SK-N-MC (cell line): ENCODE measurements at regions not wholly inside any gene's neighbourhood (a gene's known extent, or its start where the extent isn't known, plus 50 kb on each side); places are given as distances from the start of the nearest gene placed in this dataset.

ENCODE experiments used
- DNase-seq: peaks from one replicate; pipeline ENCODE4 v3.0.0-alpha.2; 2011; ENCODE audit warnings: low read depth, low spot score
- H3K27ac ChIP-seq: fragments of 200-600 bp; sonication (generic); 2 replicates; pipeline ENCODE4 v1.5.1; 2016; ENCODE audit warnings: mixed run types
- H3K36me3 ChIP-seq: fragments of 200-600 bp; sonication (generic); 2 replicates; pipeline ENCODE4 v1.6.1; 2017; ENCODE audit warnings: antibody characterized with exemption, low read length, mixed read lengths; ENCODE audit not compliant: insufficient read depth
- H3K4me3 ChIP-seq: fragments of 200-600 bp; sonication (generic); 2 replicates; pipeline ENCODE4 v1.5.1; 2016
- H3K9ac ChIP-seq: fragments of 200-600 bp; sonication (generic); 2 replicates; pipeline ENCODE4 v1.8.0; 2017; ENCODE audit warnings: mixed run types, mixed read lengths; ENCODE audit not compliant: insufficient read length
- H3K9me3 ChIP-seq: fragments of 200-600 bp; sonication (generic); 2 replicates; pipeline ENCODE4 v1.6.1; 2017; ENCODE audit warnings: low read depth, mild to moderate bottlenecking, antibody characterized with exemption, low read length, moderate library complexity, mixed read lengths
- EZH2 ChIP-seq: fragments of 200-600 bp; sonication (generic); IDR thresholded peaks from one replicate; pipeline ENCODE4 v1.6.1; 2017; ENCODE audit warnings: antibody characterized with exemption
- FOXP2 ChIP-seq: optimal IDR thresholded peaks from 2 replicates; pipeline ENCODE3; 2011; ENCODE audit warnings: mild to moderate bottlenecking, moderate library complexity; ENCODE audit not compliant: insufficient read depth; ENCODE audit errors: extremely low read length, control extremely low read depth
- POLR2AphosphoS5 ChIP-seq: IDR thresholded peaks from 2 replicates; pipeline ENCODE4 v1.6.1; 2012; ENCODE audit warnings: mild to moderate bottlenecking, low read depth, low read length, borderline replicate concordance

- no peak for TF ChIP-seq POLR2AphosphoS5
- no peak for TF ChIP-seq FOXP2
- no peak for TF ChIP-seq EZH2
- no peak overlapping the region for H3K4me3 ChIP-seq
- no peak overlapping the region for H3K27ac ChIP-seq
These were observed 324.1 kb downstream of the HAPSTR1 start for GRCh38 chr16:9415545-9415944.

DNA sequence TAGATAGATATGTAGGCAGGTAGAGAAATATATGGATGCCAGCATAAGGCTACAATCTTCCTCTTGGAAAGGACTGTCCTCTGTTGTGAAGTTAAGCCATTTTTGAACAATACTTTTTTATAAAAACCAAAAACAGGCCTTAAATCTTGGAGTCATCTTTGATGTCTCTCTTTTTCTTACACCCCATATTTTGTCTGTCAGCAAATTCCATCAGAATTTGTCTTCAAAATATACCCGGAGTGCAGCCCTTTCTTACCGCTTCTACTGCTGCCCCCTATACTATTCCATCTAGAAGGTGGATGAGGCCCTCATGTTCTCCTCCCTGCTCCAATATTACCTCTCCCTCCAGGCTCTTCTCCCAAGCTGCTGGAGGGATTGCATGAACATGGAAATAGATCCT is 326.5 kb downstream of the HAPSTR1 start:
- TF ChIP-seq FOXP2, result no peak
- H3K9me3 ChIP-seq, result no peaks in the 10 kb centered on the region
- DNase-seq, result no peak
- H3K9ac ChIP-seq, result no peak overlapping the region
- no peak overlapping the region for H3K27ac ChIP-seq
- no peaks in the 10 kb centered on the region for H3K36me3 ChIP-seq
- H3K4me3 ChIP-seq, result no peak overlapping the region

More at GRCh38 chr16:9415545-9415944, 324.1 kb downstream of the HAPSTR1 start:
- Histone ChIP-seq H3K36me3 (no peaks in the 10 kb centered on the region), H3K9ac (no peak overlapping the region), H3K9me3 (no peaks in the 10 kb centered on the region)
- no peak for DNase-seq

DNA sequence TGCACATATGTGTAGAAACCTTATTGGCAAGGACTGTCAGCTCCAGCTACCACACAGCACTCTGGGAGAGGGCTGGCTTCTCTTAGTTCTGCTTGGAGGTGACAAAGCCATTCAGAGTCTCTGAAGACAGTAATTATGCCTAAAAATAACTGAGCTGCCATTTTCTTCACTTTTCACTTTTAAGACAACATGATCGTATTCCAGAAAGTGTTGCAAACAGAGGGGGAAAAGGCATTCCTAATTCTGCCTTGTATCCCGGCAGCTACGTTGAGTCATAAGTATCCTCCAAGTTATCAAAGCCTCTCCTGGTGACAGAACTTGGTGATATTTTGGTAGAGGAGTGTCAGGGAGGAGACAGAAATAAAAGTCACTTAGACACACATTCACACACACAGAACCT is 327.7 kb downstream of the HAPSTR1 start:
- Histone ChIP-seq H3K9me3 (no peaks in the 10 kb centered on the region), H3K4me3 (no peak overlapping the region), H3K9ac (no peak overlapping the region), H3K36me3 (no peaks in the 10 kb centered on the region), H3K27ac (no peak overlapping the region)
- DNase-seq, result no peak
- no peak for TF ChIP-seq EZH2
- no peak for TF ChIP-seq FOXP2
- TF ChIP-seq POLR2AphosphoS5, result no peak

DNA sequence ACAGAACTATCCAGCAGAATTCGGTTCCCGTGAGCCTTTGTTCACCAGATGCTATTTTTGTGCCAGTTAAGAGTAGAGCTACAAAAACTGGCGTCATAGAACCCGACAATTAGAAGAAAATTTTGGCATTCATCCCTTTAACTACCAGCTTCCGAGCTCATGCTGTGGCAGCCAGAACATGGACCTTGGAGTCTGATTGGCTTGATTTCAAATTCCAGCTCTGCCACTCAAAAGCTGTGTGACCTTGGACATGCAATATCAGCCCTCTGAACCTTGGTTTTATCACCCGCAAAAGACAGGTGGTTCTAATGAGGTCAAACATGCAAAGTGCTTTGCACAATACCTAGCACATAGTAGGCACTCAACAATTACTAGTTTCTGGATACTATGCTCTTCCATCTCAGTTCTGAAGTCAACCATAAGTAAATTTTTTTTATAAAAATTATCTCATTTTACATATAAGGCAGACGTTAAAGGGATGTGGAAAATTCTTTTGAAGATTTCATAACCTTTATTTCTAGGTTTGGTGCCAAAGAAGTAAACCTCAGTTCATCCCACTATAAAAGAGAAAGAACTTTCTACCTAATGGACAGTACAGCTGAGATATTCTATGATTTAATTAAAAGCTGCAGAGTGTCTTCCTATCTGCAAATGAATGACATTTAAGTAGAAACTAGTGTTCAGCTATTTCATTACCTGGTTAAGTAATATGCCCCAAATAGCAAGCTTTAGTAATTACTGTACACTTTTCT is 331.5 kb downstream of the HAPSTR1 start:
- no peaks in the 10 kb centered on the region for H3K36me3 ChIP-seq
- DNase-seq, result no peak
- H3K4me3 ChIP-seq, result no peak overlapping the region
- no peak overlapping the region for H3K9ac ChIP-seq
- no peak for TF ChIP-seq FOXP2
- TF ChIP-seq EZH2, result no peak
- no peak for TF ChIP-seq POLR2AphosphoS5
- no peaks in the 10 kb centered on the region for H3K9me3 ChIP-seq
- H3K27ac ChIP-seq, result no peak overlapping the region

GRCh38 chr16:9425236-9425635 is 333.8 kb downstream of the HAPSTR1 start:
- Histone ChIP-seq H3K4me3 (no peak overlapping the region), H3K9me3 (no peaks in the 10 kb centered on the region), H3K9ac (no peak overlapping the region), H3K27ac (no peak overlapping the region), H3K36me3 (no peaks in the 10 kb centered on the region)
- no peak for DNase-seq
- TF ChIP-seq FOXP2 (no peak), POLR2AphosphoS5 (no peak), EZH2 (no peak)

DNA sequence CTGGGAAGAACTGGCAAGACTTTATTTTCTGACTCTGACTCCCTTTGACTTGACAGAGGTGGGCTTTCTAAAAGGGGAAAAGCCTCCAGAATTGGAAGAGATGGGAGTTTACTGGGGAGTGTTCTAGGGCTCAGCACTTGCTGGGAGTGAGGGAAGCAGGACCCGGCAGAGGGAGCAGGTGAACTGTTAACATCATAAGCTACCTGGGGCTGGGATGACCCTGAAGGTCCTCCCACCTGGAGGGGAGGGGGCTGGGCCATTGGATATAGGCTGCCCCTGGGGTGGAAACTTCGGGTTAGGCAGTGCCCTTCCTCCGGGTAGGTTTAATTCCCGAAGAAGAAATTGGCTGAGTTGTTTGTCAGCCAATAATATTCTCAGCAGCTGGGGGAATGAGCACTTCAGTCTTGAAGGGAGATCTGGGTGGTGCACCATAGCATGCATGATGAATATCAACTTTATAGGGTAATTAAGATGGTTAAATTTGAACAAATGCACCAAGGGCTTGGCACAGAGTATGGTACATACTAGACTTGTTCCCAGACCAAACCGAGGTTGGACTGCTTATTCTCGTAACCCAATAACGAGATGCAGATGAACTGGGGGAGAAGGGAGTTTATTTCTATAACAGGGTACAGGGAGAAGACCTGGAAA is 337.0 kb downstream of the HAPSTR1 start:
- no peak for DNase-seq
- Histone ChIP-seq H3K9ac (no peak overlapping the region), H3K9me3 (no peaks in the 10 kb centered on the region)

DNA sequence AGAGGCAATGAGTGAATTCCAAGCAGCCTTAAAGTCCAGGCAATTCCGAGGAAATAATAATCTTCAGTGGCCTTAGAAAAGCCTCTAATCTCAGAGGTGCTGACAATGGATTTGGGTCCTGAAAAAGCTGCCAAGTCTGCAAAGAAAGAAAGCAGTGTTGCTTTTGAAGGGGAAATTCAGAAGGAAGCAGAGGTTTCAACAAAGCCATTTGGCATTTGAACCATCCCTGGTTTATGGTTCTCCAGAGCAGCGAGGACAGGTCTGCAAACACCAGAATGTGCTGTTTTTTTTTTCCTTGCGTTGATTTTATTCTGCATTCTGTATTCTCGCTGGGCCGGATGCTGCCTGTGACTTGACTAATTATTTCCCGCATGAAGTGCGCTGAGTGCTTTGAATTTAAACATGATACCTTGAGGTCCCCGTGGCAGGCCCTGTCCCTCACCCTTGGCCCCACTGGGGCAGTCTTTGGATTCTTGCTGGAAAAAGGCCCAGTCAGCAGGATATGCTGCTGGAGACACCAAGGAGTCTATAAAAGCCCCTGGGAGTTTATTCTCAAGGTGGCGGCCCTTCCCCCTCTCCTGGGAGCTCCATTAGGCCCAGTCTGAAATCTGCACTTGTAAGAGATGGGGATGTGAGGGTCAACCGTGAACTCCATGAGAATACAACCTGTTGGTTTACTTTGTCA is 338.3 kb downstream of the HAPSTR1 start:
- no peaks in the 10 kb centered on the region for H3K36me3 ChIP-seq
- TF ChIP-seq FOXP2 (no peak), POLR2AphosphoS5 (no peak), EZH2 (no peak)

More for the DNA sequence above, 337.0 kb downstream of the HAPSTR1 start:
- Histone ChIP-seq H3K27ac (no peak overlapping the region), H3K4me3 (no peak overlapping the region), H3K36me3 (no peaks in the 10 kb centered on the region)
- TF ChIP-seq EZH2, result no peak
- no peak for TF ChIP-seq POLR2AphosphoS5
- TF ChIP-seq FOXP2, result no peak

DNA sequence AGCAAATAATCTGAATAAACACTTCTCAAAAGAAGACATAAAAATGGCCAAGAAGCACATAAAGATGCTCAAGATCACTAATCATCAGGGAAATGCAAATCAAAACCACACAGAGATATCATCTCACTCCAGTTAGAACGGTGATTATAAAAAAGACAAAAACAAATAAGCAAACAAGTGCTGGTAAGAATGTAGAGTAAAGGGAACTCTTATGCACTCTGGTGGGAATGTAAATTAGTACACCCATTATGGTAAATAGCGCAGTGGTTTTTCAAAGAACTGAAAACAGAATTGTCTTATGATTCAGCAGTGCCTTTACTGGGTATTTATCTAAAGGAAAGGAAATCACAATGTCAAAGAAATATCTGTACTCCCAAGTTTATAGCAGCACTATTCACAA is 343.2 kb downstream of the HAPSTR1 start:
- no peak overlapping the region for H3K9ac ChIP-seq
- no peaks in the 10 kb centered on the region for H3K36me3 ChIP-seq
- no peak overlapping the region for H3K4me3 ChIP-seq
- H3K9me3 ChIP-seq, result no peaks in the 10 kb centered on the region
- TF ChIP-seq POLR2AphosphoS5 (no peak), EZH2 (no peak), FOXP2 (no peak)
- no peak overlapping the region for H3K27ac ChIP-seq
- DNase-seq, result no peak

More for the DNA sequence above, 338.3 kb downstream of the HAPSTR1 start:
- Histone ChIP-seq H3K9ac (no peak overlapping the region), H3K9me3 (no peaks in the 10 kb centered on the region), H3K4me3 (no peak overlapping the region), H3K27ac (no peak overlapping the region)
- no peak for DNase-seq
